CMK (cell line): ENCODE measurements at regions not wholly inside any gene's neighbourhood (a gene's known extent, or its start where the extent isn't known, plus 50 kb on each side); places are given as distances from the start of the nearest gene placed in this dataset.

ENCODE experiments used
- DNase-seq: peaks from one replicate; pipeline ENCODE4 v3.0.0-alpha.2; 2010; ENCODE audit warnings: low read depth

DNA sequence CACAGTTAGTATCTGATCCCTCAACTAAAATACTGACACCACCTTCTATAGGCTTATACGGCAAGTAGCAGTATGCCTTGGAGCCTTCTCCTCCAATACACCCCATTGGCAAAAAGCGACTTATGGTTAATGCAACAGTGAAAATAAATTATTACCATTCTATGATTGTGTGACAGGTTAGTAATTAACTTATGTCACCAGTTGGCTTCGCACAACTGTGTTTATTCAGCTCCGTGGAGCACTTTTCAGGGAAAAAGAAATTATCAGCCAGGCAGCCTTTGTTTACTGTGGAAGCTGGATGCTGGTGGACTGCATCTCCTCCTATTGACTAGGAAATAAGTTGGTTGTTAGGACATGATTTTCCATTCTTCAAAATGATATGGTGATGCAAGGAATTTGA is 833.8 kb upstream of the RBFOX1 start:
- no peak for DNase-seq

DNA sequence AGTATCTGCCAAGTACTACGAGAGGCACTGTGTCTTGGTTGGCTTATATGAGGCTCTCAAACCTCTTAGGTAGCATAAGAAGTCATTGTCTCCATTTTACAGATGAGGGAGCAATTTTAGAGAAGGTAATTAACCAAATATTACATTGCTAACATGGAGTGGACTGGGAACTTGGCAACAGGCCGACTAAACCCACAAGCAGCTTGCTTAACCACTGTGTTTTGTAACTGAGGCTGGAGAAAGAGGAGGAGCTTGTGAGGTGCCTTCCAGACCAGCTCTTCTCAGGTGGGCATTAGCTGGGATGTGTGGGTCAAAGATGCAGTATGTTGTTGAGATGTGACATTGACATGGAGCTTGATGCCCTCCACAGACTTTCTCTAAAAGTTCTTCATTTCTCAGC is 835.6 kb upstream of the RBFOX1 start:
- DNase-seq: no peak

DNA sequence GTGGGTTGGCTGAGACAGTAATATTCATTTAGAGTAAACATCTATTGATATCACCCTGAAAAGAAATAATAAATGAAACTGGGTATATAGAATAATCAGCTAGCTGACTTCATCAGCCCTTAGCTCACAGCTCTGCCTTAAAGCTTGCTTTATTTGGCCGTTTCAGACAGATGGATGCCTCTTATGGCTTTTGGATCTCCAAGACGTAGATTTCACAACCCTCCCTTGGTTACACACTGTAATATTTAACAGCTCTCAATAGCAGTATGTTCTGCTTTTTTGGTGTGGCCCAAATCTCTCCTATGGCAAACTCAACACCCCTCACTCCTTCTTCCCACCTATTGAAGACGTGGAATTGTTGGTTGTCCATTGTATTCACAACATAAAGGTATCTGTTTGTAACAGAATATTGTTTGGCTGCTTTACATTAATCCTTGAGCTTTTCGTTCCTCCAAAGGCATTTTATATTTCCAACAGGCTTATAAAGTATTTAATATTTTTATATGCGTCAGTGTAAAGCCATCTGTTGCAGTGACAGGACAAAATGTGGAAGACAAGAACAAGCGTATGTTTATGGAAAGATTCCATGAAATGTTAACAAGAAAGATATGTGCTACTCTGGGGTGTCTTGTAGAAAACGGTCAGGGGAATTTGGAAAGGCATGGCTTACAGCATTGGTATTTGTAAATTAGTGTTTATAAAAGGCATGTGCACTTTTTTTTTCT is 837.0 kb upstream of the RBFOX1 start:
- DNase-seq: no peak

DNA sequence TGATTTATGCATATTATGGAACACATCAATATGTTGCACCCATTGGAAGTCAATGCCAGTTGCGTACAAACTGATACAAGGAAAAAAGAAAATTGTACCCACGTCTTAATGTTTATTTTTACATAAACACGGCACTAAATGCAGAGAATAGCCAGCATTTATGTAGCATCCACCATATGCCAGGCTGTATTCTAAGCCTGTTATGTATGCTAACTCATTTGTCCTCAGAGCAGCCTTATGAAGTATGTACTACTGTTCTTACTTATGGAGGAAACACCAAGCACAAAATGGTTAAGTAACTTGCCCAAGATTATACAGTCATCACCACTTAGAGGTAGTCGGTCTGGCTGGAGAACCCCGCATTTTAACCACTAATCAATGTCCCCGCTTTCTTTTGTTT is 837.9 kb upstream of the RBFOX1 start:
- no peak for DNase-seq

DNA sequence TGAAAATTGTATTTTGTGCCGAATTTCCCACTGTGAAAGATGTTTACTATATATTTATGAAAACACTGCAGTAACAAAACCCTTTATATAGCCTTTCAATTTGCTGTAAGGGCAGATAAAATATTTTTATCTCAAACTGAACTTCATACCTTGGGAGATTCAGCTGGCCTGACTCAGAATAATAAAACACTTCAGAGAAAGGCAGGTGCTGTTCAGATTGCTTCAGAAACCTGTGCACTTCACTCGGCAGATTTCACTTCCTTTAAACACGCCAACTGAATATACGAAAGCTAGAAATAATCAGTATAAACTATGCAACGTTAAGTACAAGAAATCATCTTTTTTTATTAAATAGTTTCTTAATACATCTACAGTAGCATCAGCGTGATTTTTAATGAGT is 839.1 kb upstream of the RBFOX1 start:
- no peak for DNase-seq

DNA sequence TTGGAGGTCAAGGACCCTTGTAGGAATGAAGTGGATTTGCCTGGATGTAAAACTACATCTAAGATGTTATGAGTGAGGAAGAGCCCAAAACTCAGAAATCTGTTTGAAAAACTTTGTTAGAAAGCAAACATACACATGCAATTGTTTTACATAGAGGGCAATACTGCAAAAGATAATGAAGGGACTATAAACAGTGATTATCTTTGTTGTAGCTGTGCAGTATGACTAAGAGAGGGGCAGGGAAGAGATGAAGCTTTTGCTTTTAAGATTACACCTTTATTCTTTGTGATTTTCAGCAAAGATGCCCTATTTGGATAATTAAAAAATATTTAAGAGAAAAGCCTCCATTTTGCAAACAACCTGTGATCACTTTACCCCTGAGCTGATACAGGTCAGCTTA is 839.9 kb upstream of the RBFOX1 start:
- DNase-seq: no peak

DNA sequence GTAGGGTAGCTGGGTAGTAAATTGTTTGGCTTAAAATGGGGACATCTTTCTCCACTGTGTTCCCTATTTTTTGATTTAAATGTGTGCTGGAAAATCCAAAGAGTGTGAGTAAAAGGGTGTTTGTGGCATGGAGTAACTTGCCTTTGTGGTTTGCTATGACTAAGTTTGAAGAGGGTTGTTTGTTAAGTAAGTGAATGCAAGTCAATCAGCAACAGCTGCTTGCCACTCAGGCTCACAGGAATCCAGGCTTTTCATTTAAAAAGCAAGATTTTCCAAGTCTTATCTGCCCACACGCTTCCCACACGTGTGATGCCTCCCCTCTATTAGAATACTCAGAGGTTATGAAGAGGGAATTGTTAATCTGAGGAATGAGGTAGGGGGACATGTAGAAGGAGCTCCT is 847.7 kb upstream of the RBFOX1 start:
- no peak for DNase-seq

DNA sequence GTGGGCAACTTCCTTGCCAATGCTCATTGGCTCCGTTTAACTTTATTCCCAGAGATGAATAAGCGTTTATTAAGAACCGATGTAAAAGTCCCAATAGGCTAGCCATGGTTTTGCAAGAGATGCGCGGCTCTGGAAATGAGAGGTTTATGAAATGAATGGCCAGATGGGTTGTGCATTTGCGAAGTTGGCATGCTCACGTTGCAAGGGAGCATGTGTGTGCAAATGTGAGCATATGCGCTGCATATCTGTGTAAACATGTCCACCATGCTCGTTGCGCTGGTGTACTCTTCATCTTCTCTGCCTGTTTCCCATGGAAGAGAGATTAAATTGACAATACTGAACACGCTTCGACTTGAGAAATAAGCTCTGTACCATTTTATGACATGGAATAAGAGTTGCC is 848.6 kb upstream of the RBFOX1 start:
- no peak for DNase-seq

DNA sequence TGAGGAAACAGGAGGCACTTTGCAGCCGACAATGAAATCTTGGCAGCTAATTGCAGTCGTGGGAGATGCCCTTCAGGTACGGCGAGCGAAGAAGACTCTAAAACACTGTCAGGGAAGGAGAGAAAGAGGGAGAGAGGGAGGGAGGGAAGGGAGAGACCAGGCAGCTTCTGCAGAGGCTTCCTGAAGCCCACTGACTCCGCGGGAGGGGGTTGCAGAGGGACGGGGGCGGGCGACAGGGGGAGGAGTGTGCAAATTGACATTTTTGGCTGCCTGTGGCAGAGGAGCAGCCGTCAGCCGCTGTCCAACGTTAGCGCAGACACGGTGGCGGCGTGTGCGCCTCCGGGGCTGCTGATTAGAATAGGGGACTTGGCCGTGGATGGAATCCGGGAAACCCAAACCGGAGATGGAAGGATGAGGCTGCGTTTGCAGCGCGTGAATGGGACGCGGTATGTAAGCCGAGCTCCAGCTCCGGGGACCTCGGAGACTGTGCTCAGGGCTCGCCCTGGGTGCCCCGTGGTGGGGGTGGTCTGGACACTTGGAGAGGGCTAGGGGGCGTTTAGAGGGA is 849.1 kb upstream of the RBFOX1 start:
- no peak for DNase-seq

DNA sequence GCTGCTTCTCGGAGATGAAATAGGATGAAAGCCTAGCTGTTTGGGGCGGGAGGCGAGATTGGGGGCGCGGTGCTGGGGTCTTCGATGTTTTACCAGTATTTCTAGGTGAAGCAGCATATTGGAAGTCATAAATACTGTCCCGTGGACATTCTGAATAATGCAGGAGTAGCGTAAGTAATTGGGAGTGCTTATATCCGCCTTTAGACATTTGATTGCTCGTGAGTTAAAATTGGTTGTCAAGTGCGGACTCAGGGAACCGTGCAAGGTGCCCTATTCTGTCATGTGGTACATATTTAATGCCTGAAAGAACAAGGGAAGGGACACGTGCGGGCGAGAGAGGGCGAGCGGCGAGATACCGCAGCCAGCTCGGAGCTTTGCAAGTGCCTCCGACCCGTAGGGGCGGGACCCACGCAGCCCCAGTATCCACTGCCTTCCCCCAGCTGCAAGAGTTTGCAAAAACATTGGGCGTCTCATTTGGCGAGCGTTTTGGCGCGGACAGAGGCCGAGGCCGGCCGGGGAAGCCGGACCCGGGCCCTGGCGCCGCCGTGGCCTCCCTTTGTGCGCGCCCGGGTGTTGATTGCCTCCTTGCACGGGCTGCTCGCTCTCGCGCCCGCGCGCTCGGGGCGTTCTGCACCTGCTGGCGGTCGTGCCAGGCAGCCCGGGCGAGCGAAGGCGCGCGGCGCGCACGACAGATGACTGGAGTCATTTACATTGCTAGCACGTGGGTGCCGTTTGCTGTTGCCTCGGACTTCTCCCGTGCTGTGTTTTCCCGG is 849.8 kb upstream of the RBFOX1 start:
- DNase-seq: no peak

DNA sequence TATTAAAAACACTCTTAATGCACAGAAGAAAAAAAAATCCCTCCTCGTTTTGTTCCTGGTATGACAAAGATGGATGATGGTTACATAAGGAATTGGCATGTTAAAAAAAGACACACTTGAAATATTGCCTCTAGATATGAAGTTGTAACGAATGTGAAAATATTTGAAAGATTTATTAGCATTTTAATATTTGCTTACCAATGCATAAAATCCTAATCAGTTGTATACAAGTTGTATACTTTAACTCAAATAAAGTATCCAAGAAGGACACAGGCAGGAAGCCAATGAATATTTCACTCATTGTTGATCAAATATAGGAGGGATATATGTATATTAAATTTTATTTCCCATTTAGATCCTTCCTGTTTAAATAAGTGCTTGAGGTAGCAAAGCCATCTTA is 850.8 kb upstream of the RBFOX1 start:
- DNase-seq: no peak

DNA sequence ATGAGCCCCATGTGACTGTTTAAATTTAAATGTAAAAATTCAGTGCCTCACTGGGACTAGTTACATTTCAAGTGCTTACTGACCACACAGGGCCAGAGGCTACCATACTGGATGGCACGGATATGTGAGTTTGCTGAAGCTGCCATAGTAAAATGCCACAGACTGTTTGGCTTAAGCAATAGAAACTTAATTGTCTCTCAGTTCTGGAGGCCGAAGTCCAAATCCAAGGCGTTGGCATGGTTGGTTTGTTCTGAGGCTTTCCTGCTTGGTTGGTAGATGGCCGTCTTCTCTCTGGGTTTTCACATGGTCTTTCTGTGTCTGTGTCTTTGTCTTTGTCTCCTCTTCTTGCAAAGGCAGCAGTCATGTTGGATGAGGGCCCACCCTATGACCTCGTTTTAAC is 878.9 kb upstream of the RBFOX1 start:
- DNase-seq: no peak

DNA sequence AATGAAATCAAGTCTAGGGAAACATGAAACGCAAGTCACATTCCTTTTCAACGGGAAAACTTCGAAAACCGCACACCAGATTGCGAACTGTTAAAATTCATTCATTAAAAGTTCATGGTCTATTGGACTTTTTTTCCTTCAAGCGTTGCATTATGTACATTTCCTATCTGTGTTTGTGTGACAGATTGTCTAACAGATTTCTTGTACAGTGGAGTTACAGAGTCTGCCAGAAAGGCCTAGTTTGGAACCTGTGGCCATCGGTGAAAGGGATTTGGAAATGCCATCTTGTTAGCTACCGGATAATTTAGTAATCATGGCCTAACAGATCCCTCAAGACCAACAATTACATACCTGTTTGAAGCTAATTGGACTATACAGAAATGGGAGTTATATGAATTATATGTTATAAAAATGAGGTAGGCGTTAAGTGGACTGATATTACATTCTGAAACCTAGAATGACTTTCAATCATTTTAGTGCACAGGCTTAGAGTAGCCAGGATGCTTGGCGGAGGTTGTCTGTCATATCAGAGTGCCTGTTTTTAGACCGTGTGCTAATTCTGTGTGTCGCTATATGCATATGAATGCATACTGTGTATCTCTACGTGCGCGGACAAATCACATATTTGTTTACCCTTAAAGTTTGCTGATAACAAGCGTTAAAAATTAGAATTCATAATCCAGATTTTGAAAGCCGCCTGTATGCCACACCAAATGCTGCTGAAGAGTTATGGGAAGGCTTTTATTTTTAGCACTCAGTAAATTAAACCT is 885.4 kb upstream of the RBFOX1 start:
- no peak for DNase-seq

DNA sequence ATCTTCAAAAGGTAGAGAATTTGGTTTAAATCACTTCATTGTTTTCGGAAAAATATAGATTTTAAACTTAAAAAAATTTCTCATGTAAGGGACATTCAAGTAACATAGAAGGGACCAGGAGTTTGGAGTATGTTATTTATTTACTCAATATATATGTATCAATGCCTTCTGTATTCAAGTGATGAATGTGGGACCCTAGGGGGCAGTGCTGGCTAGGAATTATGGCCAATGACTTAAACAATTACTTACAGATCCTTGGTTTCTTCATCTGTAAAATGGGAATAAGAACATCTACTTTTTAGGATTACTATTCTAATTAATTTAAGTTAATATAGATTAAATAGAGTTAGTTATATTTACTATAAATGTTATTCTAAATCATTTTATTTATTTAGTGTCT is 886.3 kb upstream of the RBFOX1 start:
- DNase-seq: no peak

DNA sequence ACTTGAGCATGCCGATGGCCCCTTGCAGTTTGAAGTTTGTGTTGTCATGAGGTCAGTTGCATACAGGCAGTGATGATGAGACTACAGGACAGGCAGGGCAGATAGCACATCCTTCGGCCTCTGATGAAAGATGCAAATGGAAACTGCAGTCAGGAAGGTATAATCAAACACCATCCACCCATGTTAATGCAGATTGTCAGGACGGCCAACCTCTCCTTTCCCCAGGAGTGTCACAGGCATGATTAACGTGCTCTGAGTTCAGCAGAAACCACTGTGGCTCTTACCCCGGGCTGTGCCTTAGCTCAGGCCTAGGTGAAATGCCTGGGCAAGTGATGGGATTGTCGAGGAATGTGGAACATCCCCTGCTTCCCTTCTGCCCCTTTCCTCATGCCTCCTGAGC is 893.5 kb upstream of the RBFOX1 start:
- DNase-seq: no peak

DNA sequence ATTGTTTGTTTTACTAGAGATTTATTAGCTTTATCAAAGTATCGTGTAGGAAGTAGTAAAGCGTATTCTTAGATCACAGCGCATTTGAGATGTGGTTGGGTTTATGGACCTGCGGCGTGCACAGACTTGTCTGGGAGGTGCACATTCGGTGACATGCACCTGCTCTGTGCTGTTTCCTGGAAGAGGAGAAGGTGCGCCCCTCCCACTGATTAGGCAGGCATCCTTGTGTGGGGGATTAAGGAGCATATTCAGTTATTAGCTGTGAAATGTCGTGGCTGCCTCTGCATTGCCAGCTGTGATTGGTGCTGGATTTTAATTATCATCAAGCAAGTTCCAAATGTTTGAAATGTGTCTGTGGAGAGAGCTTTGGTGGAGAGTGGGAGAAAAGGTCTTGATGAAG is 903.8 kb upstream of the RBFOX1 start:
- no peak for DNase-seq

DNA sequence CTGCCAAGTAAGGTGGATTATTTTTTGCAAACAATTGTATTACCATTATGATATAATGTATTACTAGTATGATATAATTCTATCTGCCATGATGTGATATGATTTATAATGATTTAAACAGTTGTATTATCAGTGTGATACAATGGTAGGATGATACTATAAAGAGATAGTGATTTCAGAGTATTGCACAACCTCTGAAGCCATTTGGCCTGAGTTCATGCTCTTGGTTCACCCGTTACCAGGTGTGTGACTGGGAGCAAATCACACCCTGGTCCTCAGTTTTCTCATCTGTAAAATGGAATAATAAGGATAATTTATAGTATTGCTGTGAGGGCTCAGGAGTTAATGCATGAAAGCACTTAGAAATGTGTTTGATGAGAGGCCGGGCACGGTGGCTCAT is 905.0 kb upstream of the RBFOX1 start:
- no peak for DNase-seq

DNA sequence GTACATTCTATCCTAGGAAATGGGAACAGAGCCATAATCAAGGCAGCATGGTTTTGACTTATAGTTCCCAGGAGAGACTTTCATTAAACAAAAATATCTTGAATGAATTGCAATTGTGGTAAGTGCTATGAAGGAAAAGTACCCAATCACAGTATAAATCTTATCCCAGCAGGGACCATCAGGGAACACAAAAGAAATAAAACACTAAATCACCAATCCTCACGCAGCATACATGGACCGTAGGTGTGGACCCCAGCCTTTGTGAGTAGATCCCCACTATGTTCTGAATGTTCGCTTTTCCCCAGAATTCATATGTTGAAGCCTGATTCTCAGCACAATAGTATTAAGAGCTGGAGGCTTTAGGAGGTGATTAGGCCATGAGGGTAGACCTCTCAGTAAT is 925.0 kb upstream of the RBFOX1 start:
- no peak for DNase-seq

DNA sequence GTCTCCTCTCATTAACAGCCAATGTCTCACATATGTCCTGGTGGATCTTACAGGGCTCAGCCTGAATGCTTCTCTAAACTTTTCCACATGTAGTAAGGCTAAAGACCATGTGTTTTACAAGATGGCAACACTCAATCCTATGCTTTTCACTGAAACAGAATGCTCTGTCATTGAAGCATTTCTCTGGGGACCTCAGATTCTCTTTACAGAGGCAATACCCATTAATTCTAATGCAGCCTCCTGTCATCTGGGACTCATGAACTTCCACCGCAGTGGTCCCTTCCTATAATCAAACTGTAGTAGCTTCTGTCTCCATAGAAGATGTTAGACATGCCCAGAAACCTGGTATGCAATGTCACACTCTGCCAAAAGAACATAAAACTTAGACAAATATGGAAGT is 926.6 kb upstream of the RBFOX1 start:
- no peak for DNase-seq

DNA sequence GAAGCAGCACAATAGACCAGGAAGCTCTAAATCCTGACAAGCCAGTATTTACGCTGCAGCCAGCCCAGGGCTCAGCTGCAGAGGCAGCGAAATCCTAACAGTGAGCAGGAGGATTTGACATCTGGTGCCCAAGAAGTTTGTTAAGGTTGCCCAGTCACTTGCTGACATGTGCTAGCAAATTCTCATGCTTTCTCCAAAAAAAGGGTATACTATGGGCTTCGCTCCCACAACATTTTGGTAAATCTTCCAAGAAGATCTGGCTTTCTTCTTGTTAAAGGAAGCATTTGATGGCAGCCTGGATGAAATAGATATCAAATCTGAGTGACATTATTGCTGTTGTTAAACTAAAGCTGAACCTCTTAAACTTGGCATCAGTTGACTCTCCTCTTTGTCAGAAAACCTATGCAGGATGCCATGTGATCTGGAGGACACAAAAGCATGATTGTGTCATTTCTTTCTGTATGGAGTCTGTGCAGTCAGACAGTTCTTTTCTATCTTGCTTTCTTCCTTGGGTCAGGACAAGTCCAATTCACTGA is 949.7 kb upstream of the RBFOX1 start:
- no peak for DNase-seq

DNA sequence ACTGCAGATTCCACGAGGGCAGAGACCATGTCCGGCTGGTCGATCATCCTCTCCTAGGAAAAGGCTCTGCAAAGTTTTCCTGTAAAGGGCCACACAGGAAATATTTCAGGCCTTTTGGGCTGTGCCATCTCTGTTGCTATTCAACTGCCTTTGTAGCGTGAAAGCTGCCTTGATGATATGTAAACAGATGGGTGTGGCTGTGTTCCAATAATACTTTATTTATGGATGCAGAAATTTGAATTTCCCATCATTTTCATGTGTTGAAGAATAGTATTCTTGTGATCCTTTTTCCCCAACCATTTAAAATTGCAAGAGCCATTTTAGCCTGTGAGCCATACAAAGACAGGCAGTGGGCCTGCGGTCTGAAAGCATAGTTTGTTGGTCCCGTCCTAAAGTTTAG is 950.7 kb upstream of the RBFOX1 start:
- no peak for DNase-seq

DNA sequence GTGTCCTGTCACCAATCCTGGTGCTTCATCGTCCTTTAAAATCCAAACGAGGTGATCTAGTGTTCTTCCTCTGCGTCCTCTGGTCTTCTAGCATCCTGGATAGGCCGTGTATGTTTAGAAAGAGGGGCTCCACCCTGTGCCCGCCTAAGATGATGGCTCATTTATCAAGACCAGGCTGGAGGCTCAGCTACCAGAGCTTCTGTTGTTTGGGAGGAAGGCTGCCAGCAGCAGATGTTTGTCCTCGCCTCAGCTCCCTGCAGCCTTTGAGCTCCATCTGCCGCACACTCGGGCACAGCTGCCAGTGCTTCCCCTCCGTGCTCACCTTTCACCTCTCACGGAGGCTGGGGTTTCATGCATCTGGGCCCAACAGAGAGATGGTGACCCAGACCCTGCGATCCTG is 954.7 kb upstream of the RBFOX1 start:
- DNase-seq: no peak
